B cell (primary cell): ENCODE measurements at regions not wholly inside any gene's neighbourhood (a gene's known extent, or its start where the extent isn't known, plus 50 kb on each side); places are given as distances from the start of the nearest gene placed in this dataset.

Experiments used
- ATAC-seq: fragments of 200-7000 bp; cut with Tn5 transposase; one replicate; pipeline ENCODE4 v1.10.0; 2021; ENCODE audit warnings: low read depth, mild to moderate bottlenecking, moderate number of reproducible peaks, moderate library complexity
- CTCF ChIA-PET: fragments of 350-600 bp; sonication (Branson Sonifier 250); formaldehyde crosslinking; loops from one replicate; lab custom pipeline; 2021; ENCODE audit warnings: antibody characterized with exemption, inconsistent platforms; lab: Charles Lee
- POLR2A ChIA-PET: fragments of 350-600 bp; sonication (Branson Sonifier 250); formaldehyde crosslinking; loops from one replicate; lab custom pipeline; 2021; ENCODE audit warnings: antibody characterized with exemption; lab: Charles Lee
- DNase-seq: peaks from one replicate; pipeline ENCODE4 v3.0.0; 2013
- H2AFZ ChIP-seq: 2 replicates; pipeline ENCODE4 v1.6.1; 2012; ENCODE audit warnings: mild to moderate bottlenecking, low read depth, low read length; ENCODE audit not compliant: insufficient read depth, poor library complexity, severe bottlenecking
- H3K27ac ChIP-seq, 2 donors: 1 replicate in 1 of 2; 2 replicates in 1 of 2; pipeline ENCODE4 v1.5.1; 2012 to 2013; ENCODE audit warnings: low read length in 2 of 2, mild to moderate bottlenecking in 2 of 2, moderate library complexity in 1 of 2
- H3K27me3 ChIP-seq, 4 experiments: fragments of 200-600 bp in 1 of 4; sonication (generic) in 1 of 4; replicated peaks in 1 of 4; 1 replicate in 2 of 4; 2 replicates in 2 of 4; pipeline versions ENCODE4 v1.6.1 to v1.7.0; 2013 to 2016; ENCODE audit warnings: low read length in 3 of 4, mild to moderate bottlenecking in 2 of 4, mixed read lengths in 1 of 4, moderate library complexity in 1 of 4; ENCODE audit not compliant: insufficient read depth in 4 of 4, control insufficient read depth in 3 of 4; ENCODE audit errors: control extremely low read depth in 1 of 4
- H3K36me3 ChIP-seq, 2 experiments: replicated peaks in 1 of 2; 1 replicate in 1 of 2; 2 replicates in 1 of 2; pipeline versions ENCODE4 v1.6.1 to v1.7.1; 2013; ENCODE audit warnings: low read length in 1 of 2; ENCODE audit not compliant: insufficient read depth in 2 of 2, control insufficient read depth in 1 of 2; ENCODE audit errors: control extremely low read depth in 1 of 2, extremely low read depth in 1 of 2
- H3K4me1 ChIP-seq, 2 donors: fragments of 200-600 bp in 1 of 2; sonication (generic) in 1 of 2; 1 replicate in 1 of 2; 2 replicates in 1 of 2; pipeline versions ENCODE4 v1.5.1 to v1.6.1; 2013 to 2017; ENCODE audit warnings: low read length in 2 of 2; ENCODE audit not compliant: control insufficient read depth in 2 of 2, insufficient read depth in 2 of 2
- H3K4me2 ChIP-seq: replicated peaks from 2 replicates; pipeline ENCODE3; 2012; ENCODE audit warnings: mild to moderate bottlenecking, low read depth, low read length; ENCODE audit not compliant: poor library complexity, severe bottlenecking
- H3K4me3 ChIP-seq, 5 experiments: fragments of 200-600 bp in 1 of 5; sonication (generic) in 1 of 5; 1 replicate in 3 of 5; 2 replicates in 2 of 5; pipeline versions ENCODE4 v1.5.1 to v1.7.0; 2011 to 2016; ENCODE audit warnings: low read length in 4 of 5, mild to moderate bottlenecking in 4 of 5, low read depth in 2 of 5, control low read depth in 1 of 5, moderate library complexity in 1 of 5; ENCODE audit not compliant: insufficient read depth in 1 of 5; ENCODE audit errors: control extremely low read depth in 1 of 5, extremely low read depth in 1 of 5
- H3K79me2 ChIP-seq: fragments of 200-600 bp; sonication (generic); one replicate; pipeline ENCODE4 v1.6.0; 2016; ENCODE audit warnings: low read length; ENCODE audit not compliant: control insufficient read depth, insufficient read depth
- H3K9ac ChIP-seq: fragments of 200-600 bp; sonication (generic); 2 replicates; pipeline ENCODE4 v1.6.1; 2017; ENCODE audit warnings: mild to moderate bottlenecking, low read length, moderate library complexity
- H3K9me3 ChIP-seq, 3 donors: one replicate each; pipeline versions ENCODE4 v1.6.1 to v1.7.1; 2013; ENCODE audit warnings: low read length in 2 of 3; ENCODE audit not compliant: control insufficient read depth in 2 of 3, insufficient read depth in 1 of 3; ENCODE audit errors: control extremely low read depth in 1 of 3
- H4K20me1 ChIP-seq: 2 replicates; pipeline ENCODE4 v1.6.0; 2012; ENCODE audit warnings: mild to moderate bottlenecking, low read length; ENCODE audit not compliant: insufficient read depth, control insufficient read depth, poor library complexity, severe bottlenecking
- H3K27ac Mint-ChIP-seq: one replicate; pipeline ENCODE4 v1.8.0; 2021; ENCODE audit warnings: mixed read lengths
- H3K27me3 Mint-ChIP-seq: one replicate; pipeline ENCODE4 v1.8.0; 2021; ENCODE audit warnings: mixed read lengths
- H3K4me1 Mint-ChIP-seq: one replicate; pipeline ENCODE4 v1.8.0; 2021; ENCODE audit warnings: mixed read lengths
- H3K4me3 Mint-ChIP-seq: one replicate; pipeline ENCODE4 v1.8.0; 2021; ENCODE audit warnings: mixed read lengths
- H3K9me3 Mint-ChIP-seq: one replicate; pipeline ENCODE4 v1.8.0; 2022; ENCODE audit warnings: mixed read lengths; ENCODE audit not compliant: insufficient read depth
- EZH2 ChIP-seq: IDR thresholded peaks from 2 replicates; pipeline ENCODE4 v1.6.1; 2012; ENCODE audit warnings: borderline replicate concordance, low read depth, mild to moderate bottlenecking, moderate library complexity, low read length; ENCODE audit not compliant: insufficient read depth, poor library complexity, severe bottlenecking
- WGBS: methylation state at CpG from one replicate; pipeline ENCODE4 v1.1.5; 2013; ENCODE audit warnings: missing lambda C conversion rate; ENCODE audit not compliant: insufficient coverage; 5-methylcytosine and 5-hydroxymethylcytosine counted together
- intact Hi-C: fragments of 100-400 bp; cut with micrococcal nuclease; formaldehyde crosslinking; loops from one replicate; pipeline ENCODE4 v1.10.0; 2022
- TF ChIP-seq, protein P1 (sequence below): fragments of 200-600 bp; IDR thresholded peaks from one replicate; pipeline ENCODE4 v1.8.0; 2022; ENCODE audit warnings: antibody characterized with exemption, mild to moderate bottlenecking

DNA sequence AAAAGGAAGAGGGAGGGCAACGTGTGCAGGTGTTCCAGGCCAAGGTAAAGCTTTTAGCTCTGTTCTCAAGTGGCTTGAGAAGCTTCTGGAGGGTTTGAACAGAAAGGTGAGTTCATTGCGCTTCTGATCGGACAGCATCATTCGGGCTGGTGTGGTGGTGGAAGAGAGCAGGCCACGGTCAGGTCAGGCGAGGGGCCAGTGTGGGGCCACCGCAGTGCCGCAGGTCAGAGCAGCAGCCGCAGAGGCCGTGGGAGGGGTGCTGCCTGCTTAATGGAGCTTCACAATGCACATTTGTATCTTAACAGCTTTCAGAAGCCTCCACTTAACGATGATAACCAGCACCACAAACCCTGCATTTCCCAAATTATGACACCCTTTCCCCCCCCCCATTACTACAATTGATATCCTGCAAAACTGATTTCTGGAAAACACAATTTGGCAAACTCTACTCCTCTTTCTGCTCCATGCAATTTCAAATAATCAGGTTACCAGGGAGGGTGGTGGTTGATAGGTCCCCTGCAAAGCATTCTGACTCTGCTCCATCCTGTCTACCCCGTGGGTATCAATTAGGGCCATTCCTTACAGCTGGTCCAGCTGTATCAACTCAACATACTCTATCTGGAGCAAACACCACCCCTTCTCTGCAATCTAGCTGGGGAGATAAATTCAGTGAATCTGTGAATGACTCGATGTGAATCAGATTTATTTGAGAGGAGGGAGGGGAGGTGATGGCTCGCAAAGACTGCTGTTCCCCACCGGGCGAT is 162.9 kb downstream of the ACTR3B start:
- peaks cover 0 to 24% (median 4%) of the 10 kb centered on the region in 4 experiments for H3K27me3 ChIP-seq
- TF ChIP-seq, protein P1, sequence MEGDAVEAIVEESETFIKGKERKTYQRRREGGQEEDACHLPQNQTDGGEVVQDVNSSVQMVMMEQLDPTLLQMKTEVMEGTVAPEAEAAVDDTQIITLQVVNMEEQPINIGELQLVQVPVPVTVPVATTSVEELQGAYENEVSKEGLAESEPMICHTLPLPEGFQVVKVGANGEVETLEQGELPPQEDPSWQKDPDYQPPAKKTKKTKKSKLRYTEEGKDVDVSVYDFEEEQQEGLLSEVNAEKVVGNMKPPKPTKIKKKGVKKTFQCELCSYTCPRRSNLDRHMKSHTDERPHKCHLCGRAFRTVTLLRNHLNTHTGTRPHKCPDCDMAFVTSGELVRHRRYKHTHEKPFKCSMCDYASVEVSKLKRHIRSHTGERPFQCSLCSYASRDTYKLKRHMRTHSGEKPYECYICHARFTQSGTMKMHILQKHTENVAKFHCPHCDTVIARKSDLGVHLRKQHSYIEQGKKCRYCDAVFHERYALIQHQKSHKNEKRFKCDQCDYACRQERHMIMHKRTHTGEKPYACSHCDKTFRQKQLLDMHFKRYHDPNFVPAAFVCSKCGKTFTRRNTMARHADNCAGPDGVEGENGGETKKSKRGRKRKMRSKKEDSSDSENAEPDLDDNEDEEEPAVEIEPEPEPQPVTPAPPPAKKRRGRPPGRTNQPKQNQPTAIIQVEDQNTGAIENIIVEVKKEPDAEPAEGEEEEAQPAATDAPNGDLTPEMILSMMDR = no peak
- TF ChIP-seq EZH2 = no peak
- H3K4me1 ChIP-seq = no peaks in the 10 kb centered on the region
- H3K9ac ChIP-seq = no peak overlapping the region
- H3K79me2 ChIP-seq = no peaks in the 10 kb centered on the region
- Mint-ChIP-seq H3K27ac (no peak overlapping the region), H3K4me1 (no peaks in the 10 kb centered on the region), H3K9me3 (peaks cover 13% of the 10 kb centered on the region), H3K27me3 (peaks cover 33% of the 10 kb centered on the region), H3K4me3 (no peak overlapping the region)
- DNase-seq (no peak), ATAC-seq (no peak)
- intact Hi-C loops = no loop called here
- 100% methylated on average over 12 of the region's 16 CpGs for WGBS
- H3K27ac ChIP-seq = no peak overlapping the region
- POLR2A ChIA-PET = no interaction called here
- H3K4me3 ChIP-seq = no peak overlapping the region
- no peaks in the 10 kb centered on the region for H3K36me3 ChIP-seq
- CTCF ChIA-PET = no interaction called here
- no peak overlapping the region for H3K4me2 ChIP-seq
- no peak overlapping the region for H2AFZ ChIP-seq
- no peaks in the 10 kb centered on the region for H4K20me1 ChIP-seq
- peaks cover 0 to 35% (median 5%) of the 10 kb centered on the region in 3 donors for H3K9me3 ChIP-seq

DNA sequence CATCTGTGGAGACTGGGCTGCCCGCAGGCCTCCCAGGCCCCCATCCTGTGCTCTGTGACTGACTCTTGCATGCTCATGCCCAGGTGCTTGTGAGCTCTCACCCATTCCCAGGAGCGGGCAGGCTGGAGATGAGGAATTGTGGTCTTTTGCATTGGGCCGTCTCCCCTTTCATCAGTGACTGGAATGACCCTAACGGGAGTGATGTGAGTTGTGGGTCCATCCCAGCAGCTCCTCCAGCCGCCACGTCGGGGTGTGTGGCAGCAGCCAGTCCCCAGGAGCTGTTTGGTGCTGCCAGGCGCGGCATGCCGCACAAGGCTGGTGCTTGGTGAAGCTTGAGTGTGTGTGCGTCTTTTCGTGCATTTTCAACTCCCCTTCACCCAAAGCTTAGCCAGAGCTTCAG is 164.2 kb downstream of the ACTR3B start:
- H3K27me3 ChIP-seq = peaks cover 0 to 24% (median 4%) of the 10 kb centered on the region in 4 experiments
- 80% methylated on average over 3 of the region's 12 CpGs for WGBS
- intact Hi-C loops = no loop called here
- no peak for DNase-seq
- H2AFZ ChIP-seq = no peak overlapping the region
- no peaks in the 10 kb centered on the region for H3K4me1 ChIP-seq
- no peaks in the 10 kb centered on the region for H4K20me1 ChIP-seq
- H3K4me3 ChIP-seq = no peak overlapping the region
- peaks cover 9% of the 10 kb centered on the region for H3K9me3 Mint-ChIP-seq
- no peaks in the 10 kb centered on the region for H3K36me3 ChIP-seq
- ChIA-PET POLR2A (no interaction called here), CTCF (no interaction called here)
- peaks cover 37% of the 10 kb centered on the region for H3K27me3 Mint-ChIP-seq
- TF ChIP-seq, protein P1 = no peak
- TF ChIP-seq EZH2 = no peak
- H3K27ac ChIP-seq = no peak overlapping the region
- no peaks in the 10 kb centered on the region for H3K79me2 ChIP-seq
- H3K9me3 ChIP-seq = peaks cover 0 to 33% (median 5%) of the 10 kb centered on the region in 3 donors
- no peak overlapping the region for H3K4me3 Mint-ChIP-seq
- ATAC-seq = no peak
- no peak overlapping the region for H3K9ac ChIP-seq
- no peaks in the 10 kb centered on the region for H3K4me1 Mint-ChIP-seq
- H3K4me2 ChIP-seq = no peak overlapping the region
- no peak overlapping the region for H3K27ac Mint-ChIP-seq
